Mesendoderm (in vitro differentiated cells): ENCODE measurements at regions not wholly inside any gene's neighbourhood (a gene's known extent, or its start where the extent isn't known, plus 50 kb on each side); places are given as distances from the start of the nearest gene placed in this dataset.
A peak's percentile ranks its signal among the peaks of the same experiment; 100 is the strongest.

ENCODE experiments used
- DNase-seq: peaks from one replicate; pipeline ENCODE4 v3.0.0; 2013
- H2AK5ac ChIP-seq: 2 replicates; pipeline ENCODE4 v1.6.1; 2013; ENCODE audit warnings: low read length, inconsistent platforms
- H2BK120ac ChIP-seq: 2 replicates; pipeline ENCODE4 v1.6.1; 2013; ENCODE audit warnings: low read depth, mild to moderate bottlenecking, low read length, moderate library complexity, mixed read lengths
- H2BK15ac ChIP-seq: replicated peaks from 2 replicates; pipeline ENCODE4 v1.6.1; 2013; ENCODE audit warnings: low read depth, mild to moderate bottlenecking, moderate library complexity
- H2BK5ac ChIP-seq: 2 replicates; pipeline ENCODE4 v1.6.1; 2013; ENCODE audit warnings: low read length, inconsistent platforms
- H3K18ac ChIP-seq: 2 replicates; pipeline ENCODE4 v1.6.1; 2013; ENCODE audit warnings: mild to moderate bottlenecking, low read length, mixed read lengths
- H3K23ac ChIP-seq: one replicate; pipeline ENCODE4 v1.6.1; 2013; ENCODE audit warnings: low read length
- H3K27ac ChIP-seq: 2 replicates; pipeline ENCODE4 v1.5.1; 2013; ENCODE audit warnings: low read depth, mild to moderate bottlenecking, inconsistent platforms, low read length, moderate library complexity
- H3K27me3 ChIP-seq: 2 replicates; pipeline ENCODE4 v1.6.1; 2013; ENCODE audit warnings: low read length, control low read depth, mild to moderate bottlenecking, inconsistent platforms; ENCODE audit not compliant: insufficient read depth, poor library complexity
- H3K36me3 ChIP-seq: 2 replicates; pipeline ENCODE4 v1.6.1; 2013; ENCODE audit warnings: low read length, inconsistent platforms; ENCODE audit not compliant: control insufficient read depth, insufficient read depth
- H3K4ac ChIP-seq: one replicate; pipeline ENCODE4 v1.6.1; 2013; ENCODE audit warnings: low read depth, mild to moderate bottlenecking, low read length, moderate library complexity
- H3K4me1 ChIP-seq: 2 replicates; pipeline ENCODE4 v1.6.1; 2013; ENCODE audit warnings: low read depth, low read length, inconsistent platforms; ENCODE audit not compliant: control insufficient read depth
- H3K4me2 ChIP-seq: 2 replicates; pipeline ENCODE4 v1.6.1; 2013; ENCODE audit warnings: low read length
- H3K4me3 ChIP-seq: 2 replicates; pipeline ENCODE4 v1.5.1; 2013; ENCODE audit warnings: mild to moderate bottlenecking, low read length
- H3K56ac ChIP-seq: one replicate; pipeline ENCODE4 v1.6.1; 2013; ENCODE audit warnings: low read length
- H3K79me1 ChIP-seq: 2 replicates; pipeline ENCODE4 v1.6.1; 2013; ENCODE audit warnings: low read length, inconsistent platforms
- H3K79me2 ChIP-seq: 2 replicates; pipeline ENCODE4 v1.6.1; 2013; ENCODE audit warnings: mild to moderate bottlenecking, low read length; ENCODE audit not compliant: control insufficient read depth, insufficient read depth
- H3K9ac ChIP-seq: 2 replicates; pipeline ENCODE4 v1.6.1; 2013; ENCODE audit warnings: low read length, inconsistent platforms
- H4K5ac ChIP-seq: one replicate; pipeline ENCODE4 v1.6.1; 2013; ENCODE audit warnings: low read length
- H4K8ac ChIP-seq: one replicate; pipeline ENCODE4 v1.6.1; 2013; ENCODE audit warnings: low read depth, mild to moderate bottlenecking, control low read depth, low read length, moderate library complexity
- WGBS: extraction: QIAGEN DNeasy Blood & Tissue Kit; methylation state at CpG from one replicate; pipeline ENCODE4 v1.1.7; 2013; ENCODE audit warnings: low lambda C conversion rate, missing lambda C conversion rate; ENCODE audit not compliant: insufficient coverage; ENCODE audit errors: extremely low coverage; 5-methylcytosine and 5-hydroxymethylcytosine counted together

DNA sequence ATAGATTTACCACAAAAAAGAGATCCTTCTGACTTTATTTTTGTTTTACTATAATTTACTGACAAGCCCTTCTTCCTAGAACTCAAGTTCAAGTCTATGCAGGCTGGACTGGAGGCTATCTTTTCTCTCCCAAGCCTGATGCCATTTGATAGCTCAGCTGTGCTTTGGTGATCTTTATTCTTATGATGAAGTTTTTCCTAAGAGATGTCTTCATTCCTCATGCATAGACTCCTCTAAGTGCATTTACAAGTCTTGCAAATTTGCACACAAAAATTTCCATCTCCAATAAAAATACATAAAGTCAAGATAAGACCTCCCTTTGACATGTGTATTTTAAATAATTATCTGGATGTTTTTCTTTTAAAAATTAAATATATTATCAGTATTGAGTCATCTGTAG lies 167.4 kb upstream of the ETAA1 start:
- no peak overlapping the region for H3K4me2 ChIP-seq
- H3K18ac ChIP-seq, result no peak overlapping the region
- H3K79me1 ChIP-seq, result no peaks in the 10 kb centered on the region
- H3K4me1 ChIP-seq, result no peaks in the 10 kb centered on the region
- H2AK5ac ChIP-seq, result no peak overlapping the region
- H4K8ac ChIP-seq, result no peak overlapping the region
- no peak overlapping the region for H2BK120ac ChIP-seq
- no peak overlapping the region for H3K56ac ChIP-seq
- no peak overlapping the region for H2BK5ac ChIP-seq
- H3K79me2 ChIP-seq, result no peaks in the 10 kb centered on the region
- H3K23ac ChIP-seq, result no peak overlapping the region
- no peak overlapping the region for H3K4ac ChIP-seq
- no peak overlapping the region for H3K4me3 ChIP-seq
- no peak overlapping the region for H3K9ac ChIP-seq
- H3K36me3 ChIP-seq, result no peaks in the 10 kb centered on the region
- DNase-seq, result no peak
- no peaks in the 10 kb centered on the region for H3K27me3 ChIP-seq
- H4K5ac ChIP-seq, result no peak overlapping the region
- H3K27ac ChIP-seq, result no peak overlapping the region
- no peak overlapping the region for H2BK15ac ChIP-seq

DNA sequence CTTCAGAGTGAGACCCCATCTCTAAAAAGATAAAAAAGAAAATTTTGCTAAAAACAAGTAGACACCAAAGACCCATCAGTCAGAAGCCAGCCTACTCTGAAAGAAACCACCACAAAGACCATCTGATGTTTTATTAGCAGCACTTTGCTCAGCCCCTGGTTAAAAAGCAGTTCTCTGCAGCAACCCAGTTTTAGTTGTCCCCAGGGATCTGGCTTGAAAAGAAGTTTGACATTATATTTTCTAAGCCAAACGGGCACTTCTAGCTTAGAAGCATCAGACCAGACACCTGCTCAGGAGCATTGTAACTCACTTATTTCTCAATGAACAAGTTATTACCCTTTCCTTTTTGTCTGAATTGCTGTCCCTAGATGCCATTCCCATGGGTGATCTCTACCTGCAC lies 164.2 kb upstream of the ETAA1 start:
- Histone ChIP-seq H3K23ac (no peak overlapping the region), H3K79me2 (no peaks in the 10 kb centered on the region), H2BK120ac (no peak overlapping the region), H3K56ac (no peak overlapping the region), H4K8ac (no peak overlapping the region), H3K4ac (no peak overlapping the region), H3K9ac (no peak overlapping the region), H3K27me3 (no peaks in the 10 kb centered on the region), H2BK5ac (no peak overlapping the region), H3K4me1 (no peaks in the 10 kb centered on the region), H2BK15ac (no peak overlapping the region), H3K4me2 (no peak overlapping the region), H3K18ac (no peak overlapping the region), H3K4me3 (no peak overlapping the region), H2AK5ac (no peak overlapping the region), H4K5ac (no peak overlapping the region), H3K79me1 (no peaks in the 10 kb centered on the region), H3K36me3 (no peaks in the 10 kb centered on the region), H3K27ac (no peak overlapping the region)
- WGBS, result no CpG with 5 or more reads among the region's 1 CpG
- no peak for DNase-seq

DNA sequence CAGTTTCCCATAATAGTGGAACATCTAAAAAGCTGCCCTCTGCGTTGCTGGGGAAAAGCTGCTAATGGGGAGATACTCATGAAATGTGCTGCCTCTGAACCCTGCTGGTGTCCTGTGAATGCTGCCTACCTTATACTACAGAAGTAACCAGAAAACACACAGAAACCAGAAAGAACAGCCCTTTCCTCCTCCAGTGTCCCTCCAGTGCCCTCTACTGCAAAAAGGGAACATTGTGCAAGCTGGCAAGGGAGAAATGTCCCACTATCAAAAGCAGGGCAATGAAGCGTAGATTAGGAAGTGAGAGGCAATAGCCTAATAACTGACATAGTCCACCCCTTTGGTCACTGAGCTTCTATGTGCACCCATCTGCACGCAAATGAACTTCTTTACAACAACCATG lies 162.7 kb upstream of the ETAA1 start:
- no peaks in the 10 kb centered on the region for H3K27me3 ChIP-seq
- no CpG with 5 or more reads among the region's 3 CpGs for WGBS
- H4K5ac ChIP-seq, result no peak overlapping the region
- H2AK5ac ChIP-seq, result no peak overlapping the region
- no peak overlapping the region for H3K4me2 ChIP-seq
- H2BK5ac ChIP-seq, result no peak overlapping the region
- no peak overlapping the region for H3K27ac ChIP-seq
- H2BK120ac ChIP-seq, result no peak overlapping the region
- H3K4ac ChIP-seq, result no peak overlapping the region
- H3K36me3 ChIP-seq, result no peaks in the 10 kb centered on the region
- no peak overlapping the region for H3K56ac ChIP-seq
- no peak overlapping the region for H2BK15ac ChIP-seq
- no peaks in the 10 kb centered on the region for H3K79me2 ChIP-seq
- peak; percentile 73 for DNase-seq
- no peaks in the 10 kb centered on the region for H3K79me1 ChIP-seq
- H3K4me3 ChIP-seq, result no peak overlapping the region
- H3K23ac ChIP-seq, result no peak overlapping the region
- H3K4me1 ChIP-seq, result no peaks in the 10 kb centered on the region
- H3K9ac ChIP-seq, result no peak overlapping the region
- no peak overlapping the region for H3K18ac ChIP-seq
- H4K8ac ChIP-seq, result no peak overlapping the region

- H2BK15ac ChIP-seq, result no peak overlapping the region
- no peaks in the 10 kb centered on the region for H3K79me2 ChIP-seq
- H3K4me3 ChIP-seq, result no peak overlapping the region
- H4K5ac ChIP-seq, result no peak overlapping the region
- WGBS, result no CpG with 5 or more reads among the region's 2 CpGs
- no peak overlapping the region for H3K56ac ChIP-seq
- no peaks in the 10 kb centered on the region for H3K79me1 ChIP-seq
- H3K4ac ChIP-seq, result no peak overlapping the region
- H3K23ac ChIP-seq, result no peak overlapping the region
- no peak overlapping the region for H3K4me2 ChIP-seq
- no peak overlapping the region for H3K27ac ChIP-seq
- H2AK5ac ChIP-seq, result no peak overlapping the region
- H3K18ac ChIP-seq, result no peak overlapping the region
- no peak overlapping the region for H2BK5ac ChIP-seq
- H2BK120ac ChIP-seq, result no peak overlapping the region
- H3K36me3 ChIP-seq, result no peaks in the 10 kb centered on the region
- H3K4me1 ChIP-seq, result no peaks in the 10 kb centered on the region
- H4K8ac ChIP-seq, result no peak overlapping the region
- H3K27me3 ChIP-seq, result no peaks in the 10 kb centered on the region
- DNase-seq, result no peak
- no peak overlapping the region for H3K9ac ChIP-seq
These were observed 159.8 kb upstream of the ETAA1 start for GRCh38 chr2:67237288-67237687.

DNA sequence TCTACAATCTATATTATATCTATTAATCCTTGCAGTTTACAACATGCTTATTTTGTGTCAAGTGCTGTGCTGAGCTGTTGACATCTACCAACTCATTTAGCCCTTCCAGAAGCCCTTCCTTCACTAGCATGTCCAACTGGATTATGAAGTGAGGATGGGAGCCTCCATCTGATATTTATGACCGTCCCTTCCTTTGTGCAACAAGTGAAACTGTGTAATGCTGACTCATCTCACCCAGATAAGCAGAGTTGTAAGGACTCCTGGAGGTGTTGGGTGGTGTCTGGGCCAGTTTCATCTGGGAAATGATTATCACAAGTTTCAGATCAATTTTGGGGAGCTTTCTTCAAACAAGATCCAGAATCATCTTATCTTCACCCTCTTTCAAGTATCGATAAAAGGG lies 156.6 kb upstream of the ETAA1 start:
- Histone ChIP-seq H2BK5ac (no peak overlapping the region), H3K4me3 (no peak overlapping the region), H4K5ac (no peak overlapping the region), H3K4ac (no peak overlapping the region), H3K27ac (no peak overlapping the region), H3K9ac (no peak overlapping the region), H2BK15ac (no peak overlapping the region), H3K4me2 (no peak overlapping the region), H4K8ac (no peak overlapping the region), H3K79me1 (no peaks in the 10 kb centered on the region), H3K4me1 (no peaks in the 10 kb centered on the region), H3K27me3 (no peaks in the 10 kb centered on the region), H2BK120ac (no peak overlapping the region), H3K56ac (no peak overlapping the region), H3K36me3 (no peaks in the 10 kb centered on the region), H2AK5ac (no peak overlapping the region), H3K79me2 (no peaks in the 10 kb centered on the region), H3K23ac (no peak overlapping the region), H3K18ac (no peak overlapping the region)
- no CpG with 5 or more reads among the region's 2 CpGs for WGBS
- no peak for DNase-seq

DNA sequence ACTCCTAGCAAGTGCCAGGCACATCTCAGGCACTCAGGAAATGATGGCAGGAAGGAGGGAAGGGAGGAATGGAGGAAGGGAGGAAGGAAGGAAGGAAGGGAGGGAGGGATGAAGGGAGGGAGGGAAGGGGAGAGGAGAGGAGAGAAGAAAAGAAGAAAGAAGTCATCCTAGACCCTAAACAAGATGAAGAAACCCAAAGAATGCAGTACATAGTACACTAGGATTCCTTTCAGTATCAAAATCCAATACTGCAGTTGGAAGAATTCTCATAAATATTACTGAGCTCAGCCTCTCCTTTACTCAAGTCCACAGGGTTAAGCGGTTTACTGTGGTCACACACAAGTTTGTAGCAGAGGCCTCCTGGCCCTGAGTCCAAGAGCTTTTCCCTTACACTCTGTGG lies 155.7 kb upstream of the ETAA1 start:
- Histone ChIP-seq H3K79me2 (no peaks in the 10 kb centered on the region), H3K4ac (no peak overlapping the region), H3K27me3 (no peaks in the 10 kb centered on the region), H3K23ac (no peak overlapping the region), H2BK15ac (no peak overlapping the region), H3K56ac (no peak overlapping the region), H3K9ac (no peak overlapping the region), H3K4me1 (no peaks in the 10 kb centered on the region), H2AK5ac (no peak overlapping the region), H2BK5ac (no peak overlapping the region), H2BK120ac (no peak overlapping the region), H3K36me3 (no peaks in the 10 kb centered on the region), H3K79me1 (no peaks in the 10 kb centered on the region), H3K18ac (no peak overlapping the region), H4K5ac (no peak overlapping the region), H4K8ac (no peak overlapping the region), H3K4me3 (no peak overlapping the region), H3K27ac (no peak overlapping the region), H3K4me2 (no peak overlapping the region)
- no peak for DNase-seq
- no CpG with 5 or more reads among the region's 1 CpG for WGBS
